Ammon's horn (tissue), 1 donor: ENCODE measurements at regions not wholly inside any gene's neighbourhood (a gene's known extent, or its start where the extent isn't known, plus 50 kb on each side); places are given as distances from the start of the nearest gene placed in this dataset.
"Not testable (repeated sequence)": the region's sequence is repeated elsewhere in the genome, so short reads cannot be mapped to it uniquely, and the experiment has no call there.

Experiments
- DNase-seq: peaks from one replicate; pipeline ENCODE4 v3.0.0-alpha.2; 2016; ENCODE audit warnings: low spot score

DNA sequence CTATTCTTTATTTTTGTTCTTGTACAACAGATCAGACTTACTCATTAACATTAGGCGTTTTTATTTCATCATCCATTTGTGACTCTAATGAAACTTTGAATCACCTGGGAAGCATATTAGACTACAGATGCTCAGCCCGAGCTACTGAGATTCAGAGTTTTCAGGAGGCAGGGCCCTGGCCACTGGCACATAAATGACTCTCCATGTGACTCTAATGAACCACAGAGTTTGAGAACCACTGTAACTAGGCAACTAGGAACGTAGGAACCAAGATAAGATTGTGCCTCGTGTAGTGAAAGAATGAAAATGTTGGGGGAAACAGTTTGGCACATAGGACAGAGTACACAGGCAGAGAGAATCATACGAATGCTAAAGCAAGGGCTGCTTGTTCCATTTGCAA is 405.9 kb upstream of the BTBD3 start:
- DNase-seq = peak; percentile 9

GRCh38 chr20:11513241-11513745 is 404.4 kb upstream of the BTBD3 start:
- not testable (repeated sequence) for DNase-seq

DNA sequence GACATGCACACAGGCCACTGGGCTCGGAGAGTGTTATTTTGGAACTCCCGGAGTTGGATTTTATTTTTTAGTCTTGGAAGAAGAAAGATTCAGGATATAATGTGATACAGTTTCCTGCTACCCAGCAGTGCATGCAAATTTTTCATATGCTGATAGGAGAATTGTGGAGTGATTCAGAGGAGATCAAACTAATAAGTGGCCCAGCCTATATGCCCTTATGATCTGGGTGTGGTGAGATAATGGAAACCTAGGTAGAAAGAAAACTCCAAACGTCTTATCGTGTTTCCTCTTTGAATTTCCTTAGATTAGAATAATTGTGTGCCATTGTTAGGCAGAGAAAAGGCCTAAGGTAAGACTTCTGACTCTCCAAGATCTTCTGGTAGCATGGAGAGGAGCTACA is 401.2 kb upstream of the BTBD3 start:
- no peak for DNase-seq

DNA sequence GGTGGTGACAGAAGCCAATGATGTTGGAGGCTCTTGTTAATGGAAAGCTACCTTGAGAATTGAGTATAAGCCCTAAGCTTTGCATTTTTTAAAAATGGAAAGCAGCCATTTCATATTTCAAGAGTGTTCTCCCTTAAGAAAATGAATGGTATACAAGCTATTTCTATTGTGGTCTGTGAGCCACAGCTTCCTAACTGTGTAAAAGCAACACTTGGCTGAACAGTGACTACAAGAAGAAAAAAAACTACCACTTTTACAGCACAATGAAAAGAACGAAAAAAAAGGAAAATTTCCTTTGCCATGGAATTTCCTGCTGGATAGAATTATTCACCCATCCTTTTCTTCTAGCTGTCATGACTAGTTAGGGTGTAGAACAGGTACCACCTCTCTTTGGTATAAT is 397.1 kb upstream of the BTBD3 start:
- no peak for DNase-seq

DNA sequence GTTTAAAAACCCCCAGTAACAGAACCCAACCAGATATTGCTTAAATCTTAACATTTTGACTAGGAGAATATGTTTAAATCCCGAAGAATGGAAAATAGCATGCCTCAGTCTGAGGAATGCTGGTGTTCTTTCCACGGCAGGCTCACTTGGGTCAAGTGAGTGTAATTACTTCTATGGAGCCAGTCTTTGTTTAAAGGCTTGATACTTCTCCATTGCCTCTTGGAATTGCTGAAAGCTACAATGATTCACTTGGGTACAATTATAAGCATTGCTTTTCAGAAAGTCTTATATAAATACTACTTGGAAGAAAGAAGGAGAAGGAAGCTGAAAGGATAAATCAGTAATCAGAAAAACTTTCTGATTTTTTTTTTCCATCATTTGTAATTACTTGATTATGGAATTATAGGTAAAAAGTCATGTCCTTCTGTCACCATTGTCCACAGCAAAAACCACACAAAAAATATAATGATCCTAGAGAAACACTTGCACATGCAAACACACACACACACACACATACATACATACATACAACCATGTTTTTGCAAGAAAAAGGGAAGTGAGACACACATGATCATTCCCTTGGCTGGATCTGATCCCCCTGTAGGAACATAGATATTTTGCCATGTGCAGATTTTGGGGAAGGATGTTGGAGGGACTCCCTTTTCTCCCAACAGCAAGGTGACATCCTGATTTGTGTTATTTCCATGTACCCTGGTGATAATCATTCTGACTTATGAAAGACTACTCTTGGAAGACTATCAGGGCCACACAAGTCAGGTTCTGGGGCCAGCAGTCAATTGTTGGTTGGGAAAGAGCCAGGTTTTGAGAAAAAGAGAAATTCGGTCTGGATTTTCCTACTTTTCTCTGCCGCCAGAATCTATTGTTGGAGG is 396.0 kb upstream of the BTBD3 start:
- no peak for DNase-seq

- DNase-seq = no peak
Observed at GRCh38 chr20:11522366-11522741, 395.3 kb upstream of the BTBD3 start.

GRCh38 chr20:11529047-11529446 is 388.6 kb upstream of the BTBD3 start:
- DNase-seq = no peak

DNA sequence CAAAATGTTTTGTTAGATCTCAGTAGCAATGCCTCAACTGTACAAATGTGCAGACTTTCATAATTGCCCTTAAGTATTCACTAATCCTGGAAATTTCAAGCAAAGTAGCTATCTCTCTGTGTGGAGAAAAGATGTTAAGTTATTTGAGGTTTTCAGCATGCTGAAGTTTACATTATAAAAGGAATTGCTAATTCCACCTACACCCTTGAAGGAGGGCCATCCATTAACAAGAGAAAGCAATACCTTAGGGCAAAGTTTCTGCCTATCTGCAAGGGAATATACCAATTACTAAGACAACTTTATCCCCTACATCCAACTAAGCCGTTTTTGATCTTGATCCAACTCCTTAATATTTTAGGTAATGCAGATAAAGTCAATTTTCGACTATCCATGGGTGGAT is 380.7 kb upstream of the BTBD3 start:
- no peak for DNase-seq

DNA sequence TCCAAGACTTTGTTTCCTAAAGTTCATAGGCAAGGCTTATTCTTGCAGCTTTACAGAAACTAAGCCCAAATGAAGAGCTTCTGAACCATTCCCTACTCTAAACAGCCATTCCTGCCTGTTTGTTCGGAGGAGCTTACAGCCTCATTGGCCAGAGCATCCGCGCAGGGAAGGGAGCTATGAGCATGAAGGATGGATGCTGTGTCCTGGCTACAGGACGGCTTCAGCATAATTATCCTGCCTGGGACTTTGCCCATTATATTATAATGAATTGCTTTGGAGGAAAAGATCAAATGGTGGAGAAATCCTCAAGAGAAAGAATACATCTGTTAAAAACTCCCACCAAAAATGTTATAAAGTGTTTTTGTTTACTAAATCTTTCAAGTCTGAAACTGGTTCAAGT is 378.2 kb upstream of the BTBD3 start:
- no peak for DNase-seq

DNA sequence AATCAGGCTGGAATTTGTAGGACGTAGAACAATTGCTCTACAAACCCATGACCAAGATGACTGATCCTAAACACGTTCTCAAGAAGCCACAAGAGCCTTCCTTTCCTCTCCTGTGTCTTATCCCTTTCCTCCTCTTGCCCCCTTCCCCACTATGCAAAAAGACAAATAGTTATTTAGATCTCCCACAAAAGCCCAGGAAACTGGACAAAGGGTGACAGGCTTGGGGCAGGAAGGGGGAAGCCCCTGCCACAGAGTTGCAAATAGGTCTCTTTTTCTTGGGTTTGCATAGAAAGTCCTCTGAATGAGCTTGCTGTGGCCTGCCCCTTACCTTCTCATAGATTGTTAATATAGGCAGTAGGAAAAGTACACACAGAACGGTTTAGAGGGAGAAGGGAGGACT is 377.1 kb upstream of the BTBD3 start:
- DNase-seq = no peak

GRCh38 chr20:11542645-11543044 is 375.0 kb upstream of the BTBD3 start:
- DNase-seq = no peak

DNA sequence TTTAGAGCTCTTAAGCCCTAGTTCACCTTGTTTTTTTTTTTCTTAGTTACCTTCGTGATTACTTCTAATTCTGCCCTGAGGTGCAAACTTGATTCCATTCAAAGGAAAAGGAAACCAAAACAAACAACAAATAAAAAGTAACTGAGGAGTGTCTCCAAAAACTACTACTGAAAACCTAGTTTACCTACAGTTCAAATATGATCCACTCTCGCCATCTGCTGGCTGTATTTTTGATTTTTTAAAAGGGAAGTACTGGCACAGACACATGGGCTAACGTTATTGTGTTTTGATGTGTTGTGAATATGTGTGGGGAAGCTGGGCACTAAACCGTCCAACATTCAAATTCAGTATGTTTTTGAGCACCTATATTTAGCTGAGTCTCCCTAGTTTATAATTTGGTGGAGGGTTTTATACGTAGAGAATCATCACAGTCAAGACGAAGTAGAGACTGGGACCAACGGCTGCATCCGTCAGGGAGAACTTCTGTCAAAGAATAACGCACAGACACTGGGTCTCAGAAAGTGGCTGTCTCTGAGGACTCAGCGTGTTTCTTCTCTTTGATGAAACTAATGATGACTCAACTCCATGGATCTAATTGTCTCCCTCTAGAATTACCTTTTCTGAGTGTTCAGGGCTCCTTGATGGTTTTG is 373.5 kb upstream of the BTBD3 start:
- DNase-seq = peak; percentile 81

DNA sequence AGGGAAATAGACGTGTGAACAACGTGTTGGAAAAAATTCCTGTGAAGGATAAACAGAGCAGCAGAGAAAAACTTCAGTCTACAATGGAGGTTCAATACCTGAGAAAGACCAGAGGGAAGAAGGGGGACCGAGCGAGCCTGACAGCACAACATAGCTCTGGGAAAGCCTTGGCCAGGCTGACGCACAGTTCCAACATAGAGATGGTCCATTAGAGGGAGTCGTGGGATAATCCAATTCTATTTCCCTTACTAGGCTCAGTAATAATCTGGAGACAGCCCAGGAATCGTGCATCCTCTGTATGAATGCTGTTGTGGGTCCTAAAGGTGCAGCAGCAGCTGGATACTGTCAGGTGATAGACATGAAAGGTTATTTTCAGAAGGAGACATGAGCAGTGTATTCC is 370.8 kb upstream of the BTBD3 start:
- DNase-seq = peak; percentile 9

GRCh38 chr20:11549172-11550103 is 368.3 kb upstream of the BTBD3 start:
- DNase-seq = no peak

DNA sequence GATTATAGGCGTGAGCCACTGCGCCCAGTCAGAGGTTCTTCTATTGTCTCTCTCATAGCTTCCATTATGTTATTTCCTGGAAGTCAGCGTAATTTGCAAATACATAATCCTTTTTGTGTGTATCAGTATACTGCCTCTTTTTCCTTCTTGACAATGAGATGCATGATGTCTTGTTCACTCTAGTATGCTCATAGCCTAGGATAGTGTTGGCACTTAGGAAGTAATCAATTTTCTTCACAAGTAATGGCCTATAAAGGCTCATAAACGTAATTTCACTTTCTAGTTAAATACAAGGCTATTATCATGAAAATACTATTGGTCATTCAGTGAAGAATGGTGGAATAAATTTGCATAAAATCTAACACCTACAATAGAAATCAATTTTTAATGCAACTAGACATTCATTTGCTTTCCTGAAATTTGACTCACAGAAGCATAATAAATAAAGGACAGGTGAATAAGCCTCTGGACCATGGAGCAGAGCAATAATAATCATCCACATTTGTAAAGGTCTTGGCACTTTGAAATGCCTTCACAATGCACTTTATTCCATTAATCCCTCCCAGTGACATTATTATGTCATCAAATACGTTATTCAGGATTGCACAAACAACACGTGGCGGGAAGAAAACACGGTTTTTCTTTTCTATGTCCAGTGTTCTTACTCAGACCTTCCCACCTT is 366.9 kb upstream of the BTBD3 start:
- no peak for DNase-seq

DNA sequence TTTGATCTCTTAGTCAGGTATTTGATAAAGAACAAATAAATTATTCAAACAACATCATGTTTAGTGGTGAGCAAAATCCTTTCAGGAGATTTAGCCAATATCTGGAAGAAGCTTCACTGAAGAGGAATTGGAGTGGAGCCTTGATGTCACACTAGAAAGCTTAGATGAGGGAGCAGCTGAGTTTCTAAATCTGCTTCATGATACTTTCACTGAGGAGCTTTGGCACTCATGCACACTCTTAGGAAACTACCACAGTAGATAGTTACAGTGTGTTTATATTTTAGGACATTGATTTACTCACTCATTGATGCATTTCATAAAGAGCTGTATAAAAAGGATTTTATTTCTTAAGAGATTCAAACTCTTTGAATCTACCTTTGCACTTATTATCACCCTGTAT is 366.2 kb upstream of the BTBD3 start:
- no peak for DNase-seq

- DNase-seq = peak; percentile 28
Observed at GRCh38 chr20:11553603-11554002, 364.1 kb upstream of the BTBD3 start.

DNA sequence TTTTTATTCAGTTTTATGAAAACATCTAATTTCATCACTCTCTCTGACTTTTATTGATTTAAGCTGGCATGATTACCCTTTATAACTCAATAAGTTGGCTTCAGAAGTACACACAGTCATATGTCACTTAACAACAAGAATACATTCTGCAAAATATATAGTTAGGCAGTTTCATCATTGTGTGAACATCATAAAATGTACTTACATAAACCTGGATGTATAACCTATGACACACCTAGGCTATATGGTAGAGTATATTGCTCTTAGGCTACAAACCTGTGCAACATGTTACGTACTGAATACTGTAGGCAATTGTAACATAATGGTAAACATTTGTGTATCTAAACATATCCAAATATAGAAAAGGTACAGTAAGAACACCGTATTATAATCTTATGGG is 362.2 kb upstream of the BTBD3 start:
- no peak for DNase-seq

GRCh38 chr20:11556410-11556809 is 361.3 kb upstream of the BTBD3 start:
- DNase-seq = no peak

DNA sequence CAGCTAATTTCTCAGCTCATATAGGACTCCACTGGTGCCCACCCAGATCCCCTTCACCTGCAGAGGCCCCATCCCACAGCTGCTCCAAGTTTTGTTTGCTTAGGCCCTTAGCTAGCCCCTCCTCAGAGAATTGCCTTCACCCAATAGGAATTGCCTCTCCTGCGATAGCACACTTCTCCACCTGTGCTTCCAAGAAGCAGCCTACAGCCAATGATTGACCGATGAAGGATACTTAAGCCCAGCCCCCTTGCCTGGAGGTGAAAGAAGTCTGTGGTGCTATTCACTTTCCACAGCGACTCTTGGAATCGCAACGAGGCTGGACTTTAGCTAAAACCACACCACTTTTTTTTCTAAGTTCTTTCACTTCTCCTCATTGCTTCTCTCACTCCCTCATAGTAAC is 353.2 kb upstream of the BTBD3 start:
- no peak for DNase-seq

DNA sequence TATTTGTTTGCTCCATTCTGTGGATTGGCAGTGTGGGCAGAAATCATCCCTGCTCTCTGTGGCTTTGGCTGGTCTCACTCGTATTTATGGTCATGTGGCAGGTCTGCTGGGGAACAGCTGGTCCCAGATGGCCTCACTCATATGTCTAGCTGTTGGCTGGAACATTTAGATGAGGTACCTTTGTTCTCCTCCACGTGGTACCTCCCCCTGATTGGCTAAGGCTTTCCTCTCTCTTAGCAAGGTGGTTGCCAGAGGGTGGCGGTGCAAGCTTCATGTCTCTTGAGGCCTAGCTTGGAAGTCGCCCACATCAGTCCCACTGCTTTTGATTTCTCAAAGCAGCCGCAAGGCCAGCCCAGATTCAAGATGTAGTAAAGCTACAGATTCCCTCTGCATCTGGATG is 348.5 kb upstream of the BTBD3 start:
- DNase-seq = no peak

- no peak for DNase-seq
Observed at GRCh38 chr20:11573507-11573906, 344.2 kb upstream of the BTBD3 start.
